HG03432 (cell line): ENCODE measurements at regions not wholly inside any gene's neighbourhood (a gene's known extent, or its start where the extent isn't known, plus 50 kb on each side); places are given as distances from the start of the nearest gene placed in this dataset.

Experiments used
- ATAC-seq: cut with Tn5 transposase; IDR thresholded peaks from one replicate; pipeline ENCODE4 v1.9.1; 2021; ENCODE audit warnings: mild to moderate bottlenecking, moderate library complexity; ENCODE audit not compliant: unreplicated experiment

- no peak for ATAC-seq
Observed at GRCh38 chr20:12354725-12355124, 437.0 kb downstream of the BTBD3 start.

- no peak for ATAC-seq
Observed at GRCh38 chr20:12355185-12355584, 437.5 kb downstream of the BTBD3 start.

- no peak for ATAC-seq
Observed at GRCh38 chr20:12358006-12358654, 440.4 kb downstream of the BTBD3 start.

- no peak for ATAC-seq
Observed at GRCh38 chr20:12358655-12359009, 440.9 kb downstream of the BTBD3 start.

- ATAC-seq: no peak
Observed at GRCh38 chr20:12371990-12372389, 454.3 kb downstream of the BTBD3 start.

- no peak for ATAC-seq
Observed at GRCh38 chr20:12372557-12372956, 454.9 kb downstream of the BTBD3 start.

GRCh38 chr20:12375967-12376366 lies 458.3 kb downstream of the BTBD3 start:
- no peak for ATAC-seq

GRCh38 chr20:12383821-12384220 lies 466.1 kb downstream of the BTBD3 start:
- ATAC-seq: no peak

GRCh38 chr20:12386821-12387220 lies 469.1 kb downstream of the BTBD3 start:
- ATAC-seq: no peak

GRCh38 chr20:12391099-12391498 lies 473.4 kb downstream of the BTBD3 start:
- no peak for ATAC-seq

GRCh38 chr20:12394786-12395185 lies 477.1 kb downstream of the BTBD3 start:
- no peak for ATAC-seq

GRCh38 chr20:12395353-12395752 lies 477.7 kb downstream of the BTBD3 start:
- ATAC-seq: no peak

GRCh38 chr20:12395760-12396159 lies 478.1 kb downstream of the BTBD3 start:
- no peak for ATAC-seq

- ATAC-seq: no peak
Observed at GRCh38 chr20:12399110-12399836, 481.6 kb downstream of the BTBD3 start.

GRCh38 chr20:12404941-12405340 lies 487.2 kb downstream of the BTBD3 start:
- no peak for ATAC-seq

- ATAC-seq: no peak
Observed at GRCh38 chr20:12406978-12407377, 489.3 kb downstream of the BTBD3 start.

GRCh38 chr20:12409501-12409900 lies 491.8 kb downstream of the BTBD3 start:
- no peak for ATAC-seq

- ATAC-seq: no peak
Observed at GRCh38 chr20:12410783-12411182, 493.1 kb downstream of the BTBD3 start.

- no peak for ATAC-seq
Observed at GRCh38 chr20:12411246-12411940, 493.7 kb downstream of the BTBD3 start.

- ATAC-seq: no peak
Observed at GRCh38 chr20:12413116-12413515, 495.4 kb downstream of the BTBD3 start.

GRCh38 chr20:12414446-12415274 lies 497.0 kb downstream of the BTBD3 start:
- no peak for ATAC-seq
